Liver (tissue), 7 donors: ENCODE measurements at regions not wholly inside any gene's neighbourhood (a gene's known extent, or its start where the extent isn't known, plus 50 kb on each side); places are given as distances from the start of the nearest gene placed in this dataset.

Source experiments
- DNase-seq: peaks from one replicate; pipeline ENCODE4 v3.0.0-alpha.2; 2017; ENCODE audit warnings: low spot score
- H3K27ac ChIP-seq, 2 donors: one replicate each; pipeline ENCODE4 v1.7.0; 2013; ENCODE audit warnings: inconsistent platforms in 2 of 2, low read length in 2 of 2, control low read depth in 1 of 2, low read depth in 1 of 2, mild to moderate bottlenecking in 1 of 2
- H3K27me3 ChIP-seq, 4 donors: one replicate each; pipeline versions ENCODE4 v1.6.1 to v1.7.0; 2013; ENCODE audit warnings: low read length in 3 of 4, inconsistent platforms in 1 of 4, mild to moderate bottlenecking in 1 of 4, moderate library complexity in 1 of 4; ENCODE audit not compliant: control insufficient read depth in 4 of 4, insufficient read depth in 4 of 4
- H3K36me3 ChIP-seq, 4 donors: one replicate each; pipeline versions ENCODE4 v1.6.1 to v1.7.0; 2013; ENCODE audit warnings: low read length in 3 of 4, mild to moderate bottlenecking in 3 of 4, low read depth in 1 of 4, moderate library complexity in 1 of 4; ENCODE audit not compliant: control insufficient read depth in 4 of 4, insufficient read depth in 3 of 4
- H3K4me1 ChIP-seq, 4 donors: one replicate each; pipeline versions ENCODE4 v1.6.1 to v1.7.0; 2013; ENCODE audit warnings: low read length in 3 of 4, mild to moderate bottlenecking in 3 of 4, moderate library complexity in 1 of 4; ENCODE audit not compliant: control insufficient read depth in 4 of 4, insufficient read depth in 4 of 4
- H3K4me3 ChIP-seq, 3 donors: one replicate each; pipeline versions ENCODE4 v1.6.1 to v1.7.0; 2013; ENCODE audit warnings: low read length in 3 of 3, control low read depth in 1 of 3, low read depth in 1 of 3, mild to moderate bottlenecking in 1 of 3
- H3K9ac ChIP-seq, 2 donors: one replicate each; pipeline ENCODE4 v1.7.0; 2013; ENCODE audit warnings: low read length in 2 of 2, mild to moderate bottlenecking in 2 of 2, moderate library complexity in 2 of 2, control low read depth in 1 of 2, low read depth in 1 of 2
- H3K9me3 ChIP-seq, 4 donors: one replicate each; pipeline versions ENCODE4 v1.6.1 to v1.7.0; 2013; ENCODE audit warnings: low read length in 3 of 4; ENCODE audit not compliant: control insufficient read depth in 4 of 4
- EGR1 ChIP-seq, 2 donors: IDR thresholded peaks; 2 replicates each; pipeline ENCODE4 v1.6.1; 2016 to 2018; ENCODE audit warnings: antibody characterized with exemption in 2 of 2, low read depth in 2 of 2
- FOXA1 ChIP-seq: IDR thresholded peaks from 2 replicates; pipeline ENCODE4 v1.6.1; 2016; ENCODE audit warnings: antibody characterized with exemption
- FOXA2 ChIP-seq: IDR thresholded peaks from 2 replicates; pipeline ENCODE4 v1.6.1; 2016; ENCODE audit warnings: antibody characterized with exemption
- GABPA ChIP-seq, 2 donors: IDR thresholded peaks in 1 of 2; conservative IDR thresholded peaks in 1 of 2; 2 replicates each; pipeline ENCODE4 v1.6.1; 2016; ENCODE audit warnings: antibody characterized with exemption in 2 of 2, mild to moderate bottlenecking in 1 of 2, moderate library complexity in 1 of 2
- HNF4A ChIP-seq, 2 donors: conservative IDR thresholded peaks; 2 replicates each; pipeline ENCODE4 v1.6.1; 2016; ENCODE audit warnings: antibody characterized with exemption in 2 of 2, mild to moderate bottlenecking in 2 of 2
- HNF4G ChIP-seq: IDR thresholded peaks from 2 replicates; pipeline ENCODE4 v1.6.1; 2016; ENCODE audit warnings: antibody characterized with exemption
- JUND ChIP-seq, 2 donors: IDR thresholded peaks; 2 replicates each; pipeline ENCODE4 v1.6.1; 2016; ENCODE audit warnings: antibody characterized with exemption in 2 of 2
- NR2F2 ChIP-seq: IDR thresholded peaks from 2 replicates; pipeline ENCODE4 v1.6.1; 2016; ENCODE audit warnings: antibody characterized with exemption
- RAD21 ChIP-seq, 2 donors: IDR thresholded peaks; 2 replicates each; pipeline ENCODE4 v1.6.1; 2016; ENCODE audit warnings: antibody characterized with exemption in 2 of 2, mild to moderate bottlenecking in 2 of 2
- SP1 ChIP-seq: IDR thresholded peaks from 2 replicates; pipeline ENCODE4 v1.6.1; 2018; ENCODE audit warnings: antibody characterized with exemption, mild to moderate bottlenecking
- TAF1 ChIP-seq: conservative IDR thresholded peaks from 2 replicates; pipeline ENCODE4 v1.6.1; 2016; ENCODE audit warnings: antibody characterized with exemption, mild to moderate bottlenecking
- YY1 ChIP-seq: IDR thresholded peaks from 2 replicates; pipeline ENCODE4 v1.6.1; 2016; ENCODE audit warnings: antibody characterized with exemption, mild to moderate bottlenecking
- WGBS: extraction: QIAGEN DNeasy Blood & Tissue Kit; methylation state at CpG from one replicate; pipeline ENCODE4 v1.1.7; 2013; 5-methylcytosine and 5-hydroxymethylcytosine counted together
- TF ChIP-seq, protein P1 (sequence below): IDR thresholded peaks from 2 replicates; pipeline ENCODE4 v1.6.1; 2016; ENCODE audit warnings: antibody characterized with exemption
- TF ChIP-seq, protein P2 (sequence below): IDR thresholded peaks from 2 replicates; pipeline ENCODE4 v1.6.1; 2016; ENCODE audit warnings: antibody characterized with exemption, mild to moderate bottlenecking
- TF ChIP-seq, protein P3 (sequence below): IDR thresholded peaks from 2 replicates; pipeline ENCODE4 v1.6.1; 2016; ENCODE audit warnings: antibody characterized with exemption
- TF ChIP-seq, protein P4 (sequence below): IDR thresholded peaks from 2 replicates; pipeline ENCODE4 v1.6.1; 2016; ENCODE audit warnings: antibody characterized with exemption
- donor health status: healthy.
- donor health status: healthy.
- donor health status: healthy.
- donor health status: healthy.

DNA sequence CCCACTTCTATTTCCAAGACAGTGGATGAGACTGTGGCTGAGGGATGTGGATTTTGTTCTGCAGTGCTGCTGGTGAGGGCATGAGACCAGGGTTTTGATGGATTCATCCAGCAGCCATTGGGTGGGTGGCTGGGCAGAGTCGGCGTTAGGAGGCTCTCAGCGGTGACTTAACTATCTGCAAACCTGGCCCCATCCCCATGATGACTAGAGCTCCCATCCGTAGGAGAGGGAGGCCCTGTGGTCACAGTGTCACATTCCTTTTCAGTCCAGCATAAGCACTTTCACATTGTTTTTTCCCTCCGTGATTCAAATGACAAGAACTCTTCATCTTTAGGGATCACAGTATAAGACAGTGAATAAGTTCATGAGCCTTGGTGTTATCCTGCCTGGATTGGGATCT, 60.4 kb upstream of the SPRY4 start:
- WGBS = 76% methylated on average over 5 of the region's 5 CpGs
- H3K9ac ChIP-seq = no peak overlapping the region

DNA sequence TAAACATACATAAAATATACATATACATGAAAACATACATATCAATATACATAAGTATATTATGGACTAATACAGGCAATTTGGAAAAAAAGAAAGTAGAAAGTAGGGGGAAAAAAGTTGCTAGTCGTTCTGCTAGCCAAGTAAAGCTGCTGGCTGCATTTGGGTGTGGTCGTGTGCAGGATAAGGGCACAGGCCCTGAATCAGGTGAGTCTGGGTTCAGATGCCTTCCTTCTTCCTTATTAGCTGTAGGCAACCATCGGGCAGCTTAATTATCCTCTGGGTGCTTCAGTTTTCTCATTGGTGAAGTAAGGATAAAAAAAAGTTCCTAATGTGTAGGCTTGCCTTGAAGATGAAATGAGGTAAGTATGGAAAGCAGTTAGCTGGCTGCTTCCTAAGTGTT, 59.2 kb upstream of the SPRY4 start:
- H3K4me3 ChIP-seq = no peak overlapping the region
- no peak for TF ChIP-seq NR2F2
- no peak for TF ChIP-seq GABPA (IDR thresholded peaks at IDR 0.05 in 1 of 2, conservative IDR thresholded peaks at IDR 0.05 in 1 of 2)
- TF ChIP-seq FOXA2 = no peak
- no peak for TF ChIP-seq TAF1
- TF ChIP-seq, protein P1, sequence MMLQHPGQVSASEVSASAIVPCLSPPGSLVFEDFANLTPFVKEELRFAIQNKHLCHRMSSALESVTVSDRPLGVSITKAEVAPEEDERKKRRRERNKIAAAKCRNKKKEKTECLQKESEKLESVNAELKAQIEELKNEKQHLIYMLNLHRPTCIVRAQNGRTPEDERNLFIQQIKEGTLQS = no peak
- TF ChIP-seq YY1 = no peak
- no peak for TF ChIP-seq EGR1 (IDR thresholded peaks at IDR 0.05; ENCODE audit: low read depth in 2 of 2)
- TF ChIP-seq RAD21 (IDR thresholded peaks at IDR 0.05) = no peak
- TF ChIP-seq HNF4A (conservative IDR thresholded peaks at IDR 0.05) = no peak
- TF ChIP-seq, protein P2, sequence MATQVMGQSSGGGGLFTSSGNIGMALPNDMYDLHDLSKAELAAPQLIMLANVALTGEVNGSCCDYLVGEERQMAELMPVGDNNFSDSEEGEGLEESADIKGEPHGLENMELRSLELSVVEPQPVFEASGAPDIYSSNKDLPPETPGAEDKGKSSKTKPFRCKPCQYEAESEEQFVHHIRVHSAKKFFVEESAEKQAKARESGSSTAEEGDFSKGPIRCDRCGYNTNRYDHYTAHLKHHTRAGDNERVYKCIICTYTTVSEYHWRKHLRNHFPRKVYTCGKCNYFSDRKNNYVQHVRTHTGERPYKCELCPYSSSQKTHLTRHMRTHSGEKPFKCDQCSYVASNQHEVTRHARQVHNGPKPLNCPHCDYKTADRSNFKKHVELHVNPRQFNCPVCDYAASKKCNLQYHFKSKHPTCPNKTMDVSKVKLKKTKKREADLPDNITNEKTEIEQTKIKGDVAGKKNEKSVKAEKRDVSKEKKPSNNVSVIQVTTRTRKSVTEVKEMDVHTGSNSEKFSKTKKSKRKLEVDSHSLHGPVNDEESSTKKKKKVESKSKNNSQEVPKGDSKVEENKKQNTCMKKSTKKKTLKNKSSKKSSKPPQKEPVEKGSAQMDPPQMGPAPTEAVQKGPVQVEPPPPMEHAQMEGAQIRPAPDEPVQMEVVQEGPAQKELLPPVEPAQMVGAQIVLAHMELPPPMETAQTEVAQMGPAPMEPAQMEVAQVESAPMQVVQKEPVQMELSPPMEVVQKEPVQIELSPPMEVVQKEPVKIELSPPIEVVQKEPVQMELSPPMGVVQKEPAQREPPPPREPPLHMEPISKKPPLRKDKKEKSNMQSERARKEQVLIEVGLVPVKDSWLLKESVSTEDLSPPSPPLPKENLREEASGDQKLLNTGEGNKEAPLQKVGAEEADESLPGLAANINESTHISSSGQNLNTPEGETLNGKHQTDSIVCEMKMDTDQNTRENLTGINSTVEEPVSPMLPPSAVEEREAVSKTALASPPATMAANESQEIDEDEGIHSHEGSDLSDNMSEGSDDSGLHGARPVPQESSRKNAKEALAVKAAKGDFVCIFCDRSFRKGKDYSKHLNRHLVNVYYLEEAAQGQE = no peak
- TF ChIP-seq FOXA1 = no peak
- TF ChIP-seq SP1 = no peak
- no peak for TF ChIP-seq HNF4G
- no peak for TF ChIP-seq JUND (IDR thresholded peaks at IDR 0.05)
- TF ChIP-seq, protein P3, sequence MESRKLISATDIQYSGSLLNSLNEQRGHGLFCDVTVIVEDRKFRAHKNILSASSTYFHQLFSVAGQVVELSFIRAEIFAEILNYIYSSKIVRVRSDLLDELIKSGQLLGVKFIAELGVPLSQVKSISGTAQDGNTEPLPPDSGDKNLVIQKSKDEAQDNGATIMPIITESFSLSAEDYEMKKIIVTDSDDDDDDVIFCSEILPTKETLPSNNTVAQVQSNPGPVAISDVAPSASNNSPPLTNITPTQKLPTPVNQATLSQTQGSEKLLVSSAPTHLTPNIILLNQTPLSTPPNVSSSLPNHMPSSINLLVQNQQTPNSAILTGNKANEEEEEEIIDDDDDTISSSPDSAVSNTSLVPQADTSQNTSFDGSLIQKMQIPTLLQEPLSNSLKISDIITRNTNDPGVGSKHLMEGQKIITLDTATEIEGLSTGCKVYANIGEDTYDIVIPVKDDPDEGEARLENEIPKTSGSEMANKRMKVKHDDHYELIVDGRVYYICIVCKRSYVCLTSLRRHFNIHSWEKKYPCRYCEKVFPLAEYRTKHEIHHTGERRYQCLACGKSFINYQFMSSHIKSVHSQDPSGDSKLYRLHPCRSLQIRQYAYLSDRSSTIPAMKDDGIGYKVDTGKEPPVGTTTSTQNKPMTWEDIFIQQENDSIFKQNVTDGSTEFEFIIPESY = no peak
- TF ChIP-seq, protein P4, sequence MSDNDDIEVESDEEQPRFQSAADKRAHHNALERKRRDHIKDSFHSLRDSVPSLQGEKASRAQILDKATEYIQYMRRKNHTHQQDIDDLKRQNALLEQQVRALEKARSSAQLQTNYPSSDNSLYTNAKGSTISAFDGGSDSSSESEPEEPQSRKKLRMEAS = no peak
- no peak overlapping the region for H3K9ac ChIP-seq
- DNase-seq = no peak
- no peaks in the 10 kb centered on the region for H3K27me3 ChIP-seq
- no peaks in the 10 kb centered on the region for H3K4me1 ChIP-seq
- no peaks in the 10 kb centered on the region for H3K9me3 ChIP-seq
- H3K36me3 ChIP-seq = no peaks in the 10 kb centered on the region
- WGBS = 85% methylated on average over 3 of the region's 3 CpGs
- no peak overlapping the region for H3K27ac ChIP-seq

More for the DNA sequence above, 60.4 kb upstream of the SPRY4 start:
- Histone ChIP-seq H3K4me3 (no peak overlapping the region), H3K4me1 (peaks cover 0 to 3% (median 0%) of the 10 kb centered on the region in 4 donors), H3K9me3 (no peaks in the 10 kb centered on the region), H3K27ac (no peak overlapping the region), H3K27me3 (no peaks in the 10 kb centered on the region), H3K36me3 (no peaks in the 10 kb centered on the region)
- DNase-seq = no peak
- TF ChIP-seq EGR1 (IDR thresholded peaks at IDR 0.05; ENCODE audit: low read depth in 2 of 2) = no peak
- no peak for TF ChIP-seq GABPA (IDR thresholded peaks at IDR 0.05 in 1 of 2, conservative IDR thresholded peaks at IDR 0.05 in 1 of 2)
- TF ChIP-seq, protein P1 = no peak
- TF ChIP-seq FOXA2 = no peak
- TF ChIP-seq, protein P3 = no peak
- TF ChIP-seq, protein P4 = no peak
- TF ChIP-seq HNF4A (conservative IDR thresholded peaks at IDR 0.05) = no peak
- TF ChIP-seq NR2F2 = no peak
